Endothelial cell of umbilical vein (primary cell): ENCODE measurements at regions not wholly inside any gene's neighbourhood (a gene's known extent, or its start where the extent isn't known, plus 50 kb on each side); places are given as distances from the start of the nearest gene placed in this dataset.

Experiments used
- BruUV-seq: library from RNA; stranded (reverse); fragments of 400-500 nt; replicated peaks from 2 replicates; lab custom pipeline; 2021; lab: Mats Ljungman, UMichigan
- CTCF ChIA-PET: fragments of 300-600, 350-600 bp; sonication (Branson Sonifier 250); formaldehyde crosslinking; loops from one replicate; lab custom pipeline; 2021; ENCODE audit warnings: antibody characterized with exemption, inconsistent platforms; lab: Charles Lee
- POLR2A ChIA-PET: fragments of 300-600, 350-600 bp; sonication (Branson Sonifier 250); formaldehyde crosslinking; loops from one replicate; lab custom pipeline; 2021; ENCODE audit warnings: antibody characterized with exemption, inconsistent platforms; lab: Charles Lee
- DNase-seq: peaks from one replicate; pipeline ENCODE4 v3.0.0-alpha.2; 2011; ENCODE audit warnings: low read depth, low spot score
- FAIRE-seq: peaks from 2 replicates; lab custom pipeline; 2011; peaks lifted over from hg19 to GRCh38; lab: Jason Lieb, UNC
- H2AFZ ChIP-seq: 2 replicates; pipeline ENCODE4 v1.6.0; 2012; ENCODE audit warnings: low read depth, low read length, control low read depth, inconsistent platforms
- H3K27ac ChIP-seq: 2 replicates; pipeline ENCODE4 v1.5.1; 2011; ENCODE audit warnings: low read depth, mild to moderate bottlenecking, control low read depth, low read length, moderate library complexity; ENCODE audit not compliant: insufficient read depth
- H3K27me3 ChIP-seq, 2 experiments: 2 replicates each; pipeline versions ENCODE4 v1.6.0 to v1.6.1; 2011; ENCODE audit warnings: low read length in 2 of 2, mixed read lengths in 1 of 2; ENCODE audit not compliant: control insufficient read depth in 2 of 2, insufficient read depth in 2 of 2
- H3K36me3 ChIP-seq, 2 experiments: 2 replicates in 1 of 2; 3 replicates in 1 of 2; pipeline ENCODE4 v1.5.1; 2011; ENCODE audit warnings: low read length in 2 of 2, mild to moderate bottlenecking in 1 of 2, moderate library complexity in 1 of 2; ENCODE audit not compliant: control insufficient read depth in 2 of 2, insufficient read depth in 2 of 2; ENCODE audit errors: extremely low read depth in 1 of 2
- H3K4me1 ChIP-seq: 3 replicates; pipeline ENCODE4 v1.5.1; 2011; ENCODE audit warnings: mild to moderate bottlenecking, low read length; ENCODE audit not compliant: control insufficient read depth, insufficient read depth; ENCODE audit errors: extremely low read depth
- H3K4me2 ChIP-seq: 2 replicates; pipeline ENCODE4 v1.6.1; 2011; ENCODE audit warnings: low read length, control low read depth, mixed read lengths; ENCODE audit not compliant: insufficient read depth
- H3K4me3 ChIP-seq, 3 experiments: fragments of 200-600 bp in 1 of 3; sonication (generic), shearing (Covaris generic) in 1 of 3; replicated peaks in 1 of 3; 2 replicates each; pipeline ENCODE4 v1.5.1; 2011 to 2016; ENCODE audit warnings: control low read depth in 3 of 3, low read length in 3 of 3, mild to moderate bottlenecking in 2 of 3, inconsistent platforms in 1 of 3, low read depth in 1 of 3, moderate library complexity in 1 of 3; ENCODE audit not compliant: insufficient read depth in 1 of 3
- H3K79me2 ChIP-seq: 2 replicates; pipeline ENCODE4 v1.6.0; 2012; ENCODE audit warnings: low read length, inconsistent platforms; ENCODE audit not compliant: control insufficient read depth, insufficient read depth
- H3K9ac ChIP-seq: replicated peaks from 2 replicates; pipeline ENCODE3; 2011; ENCODE audit warnings: low read length, control low read depth; ENCODE audit not compliant: insufficient read depth; ENCODE audit errors: extremely low read depth
- H3K9me1 ChIP-seq: replicated peaks from 3 replicates; pipeline ENCODE4 v1.6.0; 2011; ENCODE audit warnings: mild to moderate bottlenecking, low read length; ENCODE audit not compliant: control insufficient read depth, insufficient read depth; ENCODE audit errors: extremely low read depth
- H3K9me3 ChIP-seq: replicated peaks from 2 replicates; pipeline ENCODE4 v1.5.1; 2012; ENCODE audit warnings: low read length, inconsistent platforms; ENCODE audit not compliant: control insufficient read depth, insufficient read depth
- H4K20me1 ChIP-seq: replicated peaks from 2 replicates; pipeline ENCODE3; 2011; ENCODE audit warnings: mild to moderate bottlenecking, low read length; ENCODE audit not compliant: control insufficient read depth, insufficient read depth; ENCODE audit errors: extremely low read depth
- EZH2 ChIP-seq: IDR thresholded peaks from 2 replicates; pipeline ENCODE4 v1.6.1; 2012; ENCODE audit warnings: borderline replicate concordance, low read depth, mild to moderate bottlenecking, moderate library complexity, low read length, inconsistent platforms; ENCODE audit not compliant: severe bottlenecking
- FOS ChIP-seq: IDR thresholded peaks from 2 replicates; pipeline ENCODE4 v1.6.1; 2011; ENCODE audit warnings: mild to moderate bottlenecking, low read length, moderate library complexity, borderline replicate concordance; ENCODE audit not compliant: insufficient read depth
- GATA2 ChIP-seq: IDR thresholded peaks from 2 replicates; pipeline ENCODE4 v1.7.0; 2011; ENCODE audit warnings: low read depth, mild to moderate bottlenecking, moderate library complexity, mixed read lengths, low read length; ENCODE audit not compliant: insufficient read length, insufficient read depth
- JUN ChIP-seq: IDR thresholded peaks from 2 replicates; pipeline ENCODE4 v1.6.1; 2011; ENCODE audit warnings: borderline replicate concordance, low read depth; ENCODE audit not compliant: insufficient read length, insufficient read depth
- MYC ChIP-seq: IDR thresholded peaks from one replicate; pipeline ENCODE4 v1.6.1; 2011; ENCODE audit warnings: mild to moderate bottlenecking, low read depth, low read length
- POLR2A ChIP-seq: IDR thresholded peaks from 2 replicates; pipeline ENCODE4 v1.6.1; 2012; ENCODE audit warnings: low read depth, mild to moderate bottlenecking, control low read depth, low read length
- POLR2AphosphoS5 ChIP-seq: IDR thresholded peaks from 2 replicates; pipeline ENCODE4 v1.6.1; 2012; ENCODE audit warnings: low read depth, mild to moderate bottlenecking, control low read depth, low read length, moderate library complexity; ENCODE audit not compliant: insufficient read depth
- dilution Hi-C: fragments of 300-500 bp; cut with MboI; formaldehyde crosslinking; loops from one replicate; pipeline ENCODE4 v1.15.0; 2019; ENCODE audit warnings: low sequenced_read_pairs; ENCODE audit not compliant: extremely low pct_ligation_motif_present
- intact Hi-C: fragments of 100-400 bp; cut with micrococcal nuclease; formaldehyde crosslinking; loops from one replicate; pipeline ENCODE4 v1.10.0; 2022
- TF ChIP-seq, protein P1 (sequence below), 2 donors: IDR thresholded peaks; 1 replicate in 1 of 2; 2 replicates in 1 of 2; pipeline ENCODE4 v1.5.1; 2011; ENCODE audit warnings: low read length in 2 of 2, mild to moderate bottlenecking in 2 of 2, moderate library complexity in 2 of 2, control low read depth in 1 of 2, inconsistent platforms in 1 of 2, low read depth in 1 of 2; ENCODE audit not compliant: insufficient read depth in 1 of 2; ENCODE audit errors: extremely low read depth in 1 of 2
- TF ChIP-seq, protein P2 (sequence below): IDR thresholded peaks from 2 replicates; pipeline ENCODE4 v1.6.1; 2011; ENCODE audit not compliant: insufficient read depth, insufficient read length

DNA sequence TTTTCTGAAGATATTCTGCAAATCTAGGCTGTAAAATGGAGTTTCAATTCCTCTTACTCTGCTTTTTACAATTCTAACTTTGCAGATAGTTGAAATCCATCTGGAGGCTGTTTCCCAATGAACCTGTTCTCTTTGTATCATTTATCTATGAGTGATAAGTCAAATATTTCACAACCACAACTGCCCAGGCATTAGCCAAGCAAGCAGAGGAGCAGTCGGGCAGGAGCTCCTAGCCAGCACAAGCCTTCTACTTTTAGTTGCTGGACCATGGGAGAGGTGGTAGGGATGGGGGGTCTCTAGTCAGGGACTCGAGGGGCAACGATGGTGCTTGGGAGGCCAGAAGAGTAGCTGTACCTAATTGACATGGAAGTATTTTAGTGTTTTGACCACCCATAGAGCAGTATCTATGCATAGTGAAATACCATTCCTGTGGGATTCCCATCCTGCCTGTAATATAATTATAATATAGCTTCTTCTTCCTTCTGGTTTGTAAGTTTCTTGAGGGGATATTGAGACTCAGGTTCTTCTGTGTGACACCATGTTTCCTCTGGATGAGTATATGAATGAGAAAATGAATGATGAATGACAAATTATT is 353.5 kb upstream of the IL12A start:
- Histone ChIP-seq H3K9me1 (no peaks in the 10 kb centered on the region), H3K36me3 (no peaks in the 10 kb centered on the region), H3K27ac (no peak overlapping the region), H4K20me1 (no peaks in the 10 kb centered on the region), H2AFZ (no peak overlapping the region), H3K9me3 (no peaks in the 10 kb centered on the region), H3K4me1 (no peaks in the 10 kb centered on the region), H3K79me2 (no peaks in the 10 kb centered on the region), H3K9ac (no peak overlapping the region), H3K4me3 (no peak overlapping the region), H3K27me3 (no peaks in the 10 kb centered on the region), H3K4me2 (no peak overlapping the region)
- FAIRE-seq (no peak), DNase-seq (no peak)
- BruUV-seq, result no TSS peak
- TF ChIP-seq FOS, result no peak
- no peak for TF ChIP-seq JUN
- TF ChIP-seq POLR2A, result no peak
- TF ChIP-seq GATA2, result no peak
- TF ChIP-seq, protein P1, sequence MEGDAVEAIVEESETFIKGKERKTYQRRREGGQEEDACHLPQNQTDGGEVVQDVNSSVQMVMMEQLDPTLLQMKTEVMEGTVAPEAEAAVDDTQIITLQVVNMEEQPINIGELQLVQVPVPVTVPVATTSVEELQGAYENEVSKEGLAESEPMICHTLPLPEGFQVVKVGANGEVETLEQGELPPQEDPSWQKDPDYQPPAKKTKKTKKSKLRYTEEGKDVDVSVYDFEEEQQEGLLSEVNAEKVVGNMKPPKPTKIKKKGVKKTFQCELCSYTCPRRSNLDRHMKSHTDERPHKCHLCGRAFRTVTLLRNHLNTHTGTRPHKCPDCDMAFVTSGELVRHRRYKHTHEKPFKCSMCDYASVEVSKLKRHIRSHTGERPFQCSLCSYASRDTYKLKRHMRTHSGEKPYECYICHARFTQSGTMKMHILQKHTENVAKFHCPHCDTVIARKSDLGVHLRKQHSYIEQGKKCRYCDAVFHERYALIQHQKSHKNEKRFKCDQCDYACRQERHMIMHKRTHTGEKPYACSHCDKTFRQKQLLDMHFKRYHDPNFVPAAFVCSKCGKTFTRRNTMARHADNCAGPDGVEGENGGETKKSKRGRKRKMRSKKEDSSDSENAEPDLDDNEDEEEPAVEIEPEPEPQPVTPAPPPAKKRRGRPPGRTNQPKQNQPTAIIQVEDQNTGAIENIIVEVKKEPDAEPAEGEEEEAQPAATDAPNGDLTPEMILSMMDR (IDR thresholded peaks at IDR 0.05; ENCODE audit: extremely low read depth in 1 of 2, insufficient read depth in 1 of 2, low read depth in 1 of 2, low read length in 2 of 2), result no peak
- TF ChIP-seq, protein P2, sequence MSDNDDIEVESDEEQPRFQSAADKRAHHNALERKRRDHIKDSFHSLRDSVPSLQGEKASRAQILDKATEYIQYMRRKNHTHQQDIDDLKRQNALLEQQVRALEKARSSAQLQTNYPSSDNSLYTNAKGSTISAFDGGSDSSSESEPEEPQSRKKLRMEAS, result no peak
- no peak for TF ChIP-seq POLR2AphosphoS5
- no peak for TF ChIP-seq EZH2
- no peak for TF ChIP-seq MYC
- intact Hi-C loops (no loop called here), dilution Hi-C loops (no loop called here)
- ChIA-PET CTCF (interaction anchor here (0.6 to 1.2 kb wide), 3 partner anchors 10 to 170 kb away, joined by 3 to 5 read pairs (median 3); no protein-coding TSS in a partner anchor), POLR2A (no interaction called here)
